OCI-LY3 (cell line): ENCODE measurements at regions not wholly inside any gene's neighbourhood (a gene's known extent, or its start where the extent isn't known, plus 50 kb on each side); places are given as distances from the start of the nearest gene placed in this dataset.

Experiments used
- H2AFZ ChIP-seq: fragments of 200-600, 300-600 bp; shearing (Covaris generic); 2 replicates; pipeline ENCODE4 v1.6.0; 2014; ENCODE audit warnings: antibody characterized with exemption, low read depth, low read length
- H3K27ac ChIP-seq: fragments of 200-600, 300-600 bp; sonication (generic); 2 replicates; pipeline ENCODE4 v1.5.1; 2014; ENCODE audit warnings: mild to moderate bottlenecking, low read length, moderate library complexity, mixed read lengths
- H3K27me3 ChIP-seq: fragments of 200-600, 300-600 bp; sonication (generic); 2 replicates; pipeline ENCODE4 v1.6.1; 2014; ENCODE audit warnings: low read depth, low read length, mixed read lengths
- H3K36me3 ChIP-seq: fragments of 200-600, 300-600 bp; sonication (generic); replicated peaks from 2 replicates; pipeline ENCODE3; 2014; ENCODE audit warnings: low read depth, low read length, mixed read lengths
- H3K4me1 ChIP-seq: fragments of 300-600, 200-600 bp; sonication (generic); 2 replicates; pipeline ENCODE4 v1.6.1; 2014; ENCODE audit warnings: low read length, mixed read lengths
- H3K4me2 ChIP-seq: fragments of 200-600, 300-600 bp; sonication (generic); 2 replicates; pipeline ENCODE4 v1.6.1; 2014; ENCODE audit warnings: low read length, mixed read lengths
- H3K4me3 ChIP-seq: fragments of 300-600, 200-600 bp; sonication (generic); 2 replicates; pipeline ENCODE4 v1.5.1; 2014; ENCODE audit warnings: antibody characterized with exemption, mild to moderate bottlenecking, low read length, moderate library complexity
- H3K79me2 ChIP-seq: fragments of 300-600, 200-600 bp; shearing (Covaris generic); 2 replicates; pipeline ENCODE4 v1.6.1; 2014; ENCODE audit warnings: mild to moderate bottlenecking, low read length, mixed read lengths
- H3K9ac ChIP-seq: fragments of 300-600, 200-600 bp; shearing (Covaris generic); 2 replicates; pipeline ENCODE4 v1.6.0; 2014; ENCODE audit warnings: mild to moderate bottlenecking, low read length, moderate library complexity
- H3K9me3 ChIP-seq: fragments of 200-600, 300-600 bp; shearing (Covaris generic); 2 replicates; pipeline ENCODE4 v1.6.1; 2014; ENCODE audit warnings: low read length, mixed read lengths; ENCODE audit not compliant: insufficient read depth
- H4K20me1 ChIP-seq: fragments of 200-600, 300-600 bp; sonication (generic); 2 replicates; pipeline ENCODE4 v1.6.1; 2016; ENCODE audit warnings: low read length, mixed read lengths; ENCODE audit not compliant: insufficient read depth
- EZH2phosphoT487 ChIP-seq: fragments of 200-600 bp; shearing (Covaris generic); IDR thresholded peaks from 2 replicates; pipeline ENCODE4 v1.6.1; 2018; ENCODE audit warnings: antibody characterized with exemption, mixed run types, low read depth
- TF ChIP-seq, protein P1 (sequence below): fragments of 200-600, 300-600 bp; sonication (generic); IDR thresholded peaks from 2 replicates; pipeline ENCODE4 v1.5.1; 2014; ENCODE audit warnings: antibody characterized with exemption, low read length, low read depth

GRCh38 chr6:170092826-170093225 lies 198.1 kb downstream of the DLL1 start:
- Histone ChIP-seq H3K27me3 (no peaks in the 10 kb centered on the region), H3K4me1 (no peaks in the 10 kb centered on the region), H2AFZ (no peak overlapping the region), H3K4me2 (no peak overlapping the region), H3K36me3 (no peaks in the 10 kb centered on the region), H3K27ac (no peak overlapping the region), H3K4me3 (no peak overlapping the region), H3K9me3 (no peaks in the 10 kb centered on the region), H4K20me1 (no peaks in the 10 kb centered on the region), H3K79me2 (no peaks in the 10 kb centered on the region), H3K9ac (no peak overlapping the region)
- TF ChIP-seq, protein P1, sequence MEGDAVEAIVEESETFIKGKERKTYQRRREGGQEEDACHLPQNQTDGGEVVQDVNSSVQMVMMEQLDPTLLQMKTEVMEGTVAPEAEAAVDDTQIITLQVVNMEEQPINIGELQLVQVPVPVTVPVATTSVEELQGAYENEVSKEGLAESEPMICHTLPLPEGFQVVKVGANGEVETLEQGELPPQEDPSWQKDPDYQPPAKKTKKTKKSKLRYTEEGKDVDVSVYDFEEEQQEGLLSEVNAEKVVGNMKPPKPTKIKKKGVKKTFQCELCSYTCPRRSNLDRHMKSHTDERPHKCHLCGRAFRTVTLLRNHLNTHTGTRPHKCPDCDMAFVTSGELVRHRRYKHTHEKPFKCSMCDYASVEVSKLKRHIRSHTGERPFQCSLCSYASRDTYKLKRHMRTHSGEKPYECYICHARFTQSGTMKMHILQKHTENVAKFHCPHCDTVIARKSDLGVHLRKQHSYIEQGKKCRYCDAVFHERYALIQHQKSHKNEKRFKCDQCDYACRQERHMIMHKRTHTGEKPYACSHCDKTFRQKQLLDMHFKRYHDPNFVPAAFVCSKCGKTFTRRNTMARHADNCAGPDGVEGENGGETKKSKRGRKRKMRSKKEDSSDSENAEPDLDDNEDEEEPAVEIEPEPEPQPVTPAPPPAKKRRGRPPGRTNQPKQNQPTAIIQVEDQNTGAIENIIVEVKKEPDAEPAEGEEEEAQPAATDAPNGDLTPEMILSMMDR = no peak
- no peak for TF ChIP-seq EZH2phosphoT487

GRCh38 chr6:170091639-170092579 lies 199.0 kb downstream of the DLL1 start:
- Histone ChIP-seq H3K36me3 (no peaks in the 10 kb centered on the region), H3K4me1 (no peaks in the 10 kb centered on the region), H3K27ac (no peak overlapping the region), H3K4me3 (no peak overlapping the region), H3K79me2 (no peaks in the 10 kb centered on the region), H3K4me2 (no peak overlapping the region), H3K27me3 (no peaks in the 10 kb centered on the region), H2AFZ (no peak overlapping the region), H3K9me3 (no peaks in the 10 kb centered on the region), H3K9ac (no peak overlapping the region), H4K20me1 (no peaks in the 10 kb centered on the region)
- no peak for TF ChIP-seq EZH2phosphoT487
- TF ChIP-seq, protein P1 = no peak

- TF ChIP-seq, protein P1 = no peak
- TF ChIP-seq EZH2phosphoT487 = no peak
- Histone ChIP-seq H3K4me2 (no peak overlapping the region), H3K4me3 (no peak overlapping the region), H4K20me1 (no peaks in the 10 kb centered on the region), H3K9me3 (no peaks in the 10 kb centered on the region), H3K27me3 (no peaks in the 10 kb centered on the region), H3K36me3 (no peaks in the 10 kb centered on the region), H3K9ac (no peak overlapping the region), H3K27ac (no peak overlapping the region), H3K79me2 (no peaks in the 10 kb centered on the region), H3K4me1 (no peaks in the 10 kb centered on the region), H2AFZ (no peak overlapping the region)
Observed at GRCh38 chr6:170091000-170091638, 199.8 kb downstream of the DLL1 start.

- Histone ChIP-seq H3K4me1 (no peaks in the 10 kb centered on the region), H3K9me3 (no peaks in the 10 kb centered on the region), H2AFZ (no peak overlapping the region), H3K79me2 (no peaks in the 10 kb centered on the region), H3K4me2 (no peak overlapping the region), H3K4me3 (no peak overlapping the region), H4K20me1 (no peaks in the 10 kb centered on the region), H3K27ac (no peak overlapping the region), H3K36me3 (no peaks in the 10 kb centered on the region), H3K9ac (no peak overlapping the region), H3K27me3 (no peaks in the 10 kb centered on the region)
- TF ChIP-seq EZH2phosphoT487 = no peak
- TF ChIP-seq, protein P1 = no peak
Observed at GRCh38 chr6:170090561-170090960, 200.3 kb downstream of the DLL1 start.
